CD1c-positive myeloid dendritic cell (primary cell): ENCODE measurements at regions not wholly inside any gene's neighbourhood (a gene's known extent, or its start where the extent isn't known, plus 50 kb on each side); places are given as distances from the start of the nearest gene placed in this dataset.
"Not testable (repeated sequence)": the region's sequence is repeated elsewhere in the genome, so short reads cannot be mapped to it uniquely, and the experiment has no call there.

ENCODE experiments used
- DNase-seq: peaks from one replicate; pipeline ENCODE4 v3.0.0-alpha.2; 2016; ENCODE audit errors: extremely low spot score

DNA sequence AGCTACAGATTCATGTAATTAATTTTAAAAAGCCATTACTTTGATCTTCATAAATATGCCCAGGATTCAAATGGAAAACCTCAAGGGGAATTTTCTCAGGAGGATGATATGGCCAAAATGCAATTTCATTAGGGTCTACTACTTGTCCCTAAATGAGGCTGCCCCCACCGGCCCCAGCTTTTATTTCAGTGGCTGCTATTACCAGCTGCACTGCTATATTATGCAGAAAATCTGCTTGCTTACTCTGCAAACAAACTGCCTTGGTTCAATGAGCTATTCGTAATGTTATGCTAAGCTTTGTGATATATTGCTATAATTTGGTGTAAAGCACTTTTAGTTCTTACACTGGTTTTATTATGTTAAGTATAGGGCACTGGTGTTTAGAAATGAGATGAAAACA is 137.3 kb upstream of the TMTC4 start:
- no peak for DNase-seq

DNA sequence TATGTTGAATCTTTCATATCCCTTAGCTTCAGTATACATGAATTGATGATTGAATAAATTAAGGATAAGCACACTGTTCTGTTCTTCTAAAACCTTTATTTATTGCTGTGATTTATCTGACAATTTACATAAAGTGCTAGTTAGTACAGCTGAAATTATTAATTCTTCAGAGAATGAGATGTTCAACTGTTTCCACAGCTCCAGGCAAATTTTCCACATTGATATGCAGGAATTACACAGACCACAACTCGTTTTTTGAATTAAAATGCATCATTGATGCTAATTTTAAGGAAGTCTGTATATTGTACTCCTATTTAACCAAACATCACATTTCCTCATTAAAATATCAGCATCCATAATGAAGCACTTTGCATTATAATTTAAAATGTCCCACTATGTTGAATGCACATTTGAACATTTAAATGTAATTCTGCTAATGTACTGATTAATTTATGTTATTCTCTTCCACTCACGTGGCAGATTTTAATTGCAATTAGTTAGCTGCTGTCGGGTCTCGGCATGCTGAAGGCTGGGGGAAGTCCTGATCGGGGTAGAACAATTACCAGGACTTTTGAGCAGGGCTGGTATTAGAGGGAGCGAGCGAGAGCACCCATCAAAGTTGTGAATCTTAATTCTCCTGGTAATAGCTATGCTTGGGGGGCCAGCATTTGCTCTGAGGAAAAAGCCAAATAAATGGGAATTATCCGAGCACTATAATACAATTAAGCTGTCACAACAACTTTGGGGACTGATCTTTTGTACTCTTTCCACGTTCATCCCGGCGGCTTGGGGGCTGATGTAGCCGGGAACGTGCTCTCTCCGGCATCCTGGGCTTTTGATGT is 136.7 kb upstream of the TMTC4 start:
- no peak for DNase-seq

DNA sequence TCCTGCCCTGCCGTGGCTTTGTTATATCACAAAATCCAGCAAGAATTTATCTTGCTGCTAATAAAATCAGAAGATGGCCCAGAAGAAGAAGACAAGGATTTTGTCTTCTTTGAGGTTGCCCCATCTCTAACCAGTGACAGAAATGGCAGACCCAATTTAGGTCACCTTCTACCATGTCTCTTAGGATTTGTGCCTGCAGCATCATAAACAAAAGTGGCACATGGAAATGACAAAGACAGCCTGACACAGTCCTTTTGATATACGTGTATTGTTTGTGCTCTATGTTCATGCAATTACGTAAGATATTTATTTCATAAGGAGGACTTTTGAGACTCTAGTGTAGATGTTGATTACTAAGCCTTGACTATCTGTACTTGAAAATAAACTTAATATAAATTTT is 135.9 kb upstream of the TMTC4 start:
- DNase-seq: no peak

DNA sequence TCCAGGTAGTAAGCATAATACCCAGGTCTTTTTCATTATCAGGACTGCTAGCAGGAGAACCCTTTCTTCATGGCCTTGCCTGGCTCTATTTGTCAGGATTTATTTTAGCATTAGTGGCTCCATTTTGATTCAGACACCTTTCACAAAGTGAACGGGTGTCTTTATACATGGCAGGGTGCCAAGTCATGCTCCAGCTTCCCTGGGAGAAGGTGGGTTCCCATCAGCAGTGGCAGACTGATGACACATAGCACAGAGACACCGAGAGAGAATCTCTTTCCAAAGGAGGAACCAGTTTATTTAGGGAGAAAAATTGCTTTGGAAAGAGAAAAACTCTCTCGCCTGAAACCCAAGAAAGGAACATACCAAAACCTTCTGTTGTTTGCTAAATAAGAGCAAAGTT is 135.3 kb upstream of the TMTC4 start:
- DNase-seq: no peak

DNA sequence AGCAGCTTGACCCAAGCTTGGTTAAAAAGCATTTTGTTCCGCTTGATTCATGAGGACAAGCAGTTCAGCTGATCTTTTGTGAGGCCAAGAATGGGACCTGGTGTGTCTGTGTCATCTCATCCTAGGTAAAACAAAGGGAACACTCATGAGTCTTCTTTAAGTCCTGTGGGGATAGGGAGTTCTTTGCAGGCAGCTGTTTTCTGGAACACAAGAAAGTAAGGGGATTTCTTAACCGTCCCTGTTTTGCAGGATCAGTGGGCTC is 134.5 kb upstream of the TMTC4 start:
- no peak for DNase-seq

DNA sequence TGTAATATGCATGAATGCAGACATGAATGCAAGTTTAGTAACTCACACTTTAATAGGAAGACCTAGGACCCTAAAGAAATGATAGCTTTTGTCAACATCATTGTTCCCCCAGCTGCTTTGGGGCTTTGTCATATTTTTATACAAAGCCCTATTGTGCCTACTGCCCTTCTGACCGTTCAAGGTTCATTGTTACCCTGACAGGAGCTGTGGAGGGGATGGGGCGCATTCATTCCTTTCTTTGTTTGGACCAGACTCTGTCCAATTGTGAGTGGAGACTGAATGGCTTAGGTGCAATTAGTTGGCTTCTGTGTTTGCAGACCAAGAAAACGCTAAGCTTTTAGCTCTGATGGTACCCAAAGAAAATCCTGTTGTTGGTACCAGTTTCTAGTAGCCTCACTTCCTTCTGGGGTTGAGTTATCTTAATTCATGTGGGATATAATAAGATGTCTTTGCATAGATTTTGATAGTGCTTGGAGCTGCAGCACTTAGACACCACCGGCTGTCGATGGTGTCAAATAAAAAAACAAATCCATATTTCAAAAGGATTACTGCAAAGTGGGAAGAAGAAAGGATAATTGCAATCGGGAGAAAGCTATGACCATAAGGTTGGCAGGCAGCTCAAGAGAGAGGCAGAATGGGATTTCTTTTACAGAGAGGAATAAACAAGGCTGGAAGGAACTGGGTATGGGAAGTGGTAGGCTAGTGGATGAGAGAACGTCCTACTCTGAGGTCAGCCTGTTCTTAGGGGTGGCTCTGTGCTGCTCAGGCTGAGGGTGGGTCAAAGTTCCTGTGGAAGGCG is 133.9 kb upstream of the TMTC4 start:
- no peak for DNase-seq

DNA sequence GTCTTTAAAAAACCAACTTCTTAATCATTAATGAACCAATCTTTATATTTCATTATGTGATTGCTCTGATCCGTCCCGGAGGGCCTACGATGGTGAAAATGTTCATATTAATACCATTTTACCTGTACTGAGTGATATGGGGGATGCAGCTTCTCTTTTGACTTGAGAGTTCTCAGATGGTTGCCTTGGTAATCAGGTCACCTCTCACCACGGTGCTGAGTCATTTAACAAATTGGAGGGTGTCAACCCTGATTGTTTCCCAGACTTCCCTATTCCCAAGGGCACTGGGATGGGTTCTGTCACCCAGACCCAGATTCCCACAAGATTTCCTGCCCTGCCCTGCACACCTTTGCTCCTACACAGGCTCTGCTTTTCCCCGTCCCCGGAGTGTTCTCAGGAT is 128.5 kb upstream of the TMTC4 start:
- no peak for DNase-seq

DNA sequence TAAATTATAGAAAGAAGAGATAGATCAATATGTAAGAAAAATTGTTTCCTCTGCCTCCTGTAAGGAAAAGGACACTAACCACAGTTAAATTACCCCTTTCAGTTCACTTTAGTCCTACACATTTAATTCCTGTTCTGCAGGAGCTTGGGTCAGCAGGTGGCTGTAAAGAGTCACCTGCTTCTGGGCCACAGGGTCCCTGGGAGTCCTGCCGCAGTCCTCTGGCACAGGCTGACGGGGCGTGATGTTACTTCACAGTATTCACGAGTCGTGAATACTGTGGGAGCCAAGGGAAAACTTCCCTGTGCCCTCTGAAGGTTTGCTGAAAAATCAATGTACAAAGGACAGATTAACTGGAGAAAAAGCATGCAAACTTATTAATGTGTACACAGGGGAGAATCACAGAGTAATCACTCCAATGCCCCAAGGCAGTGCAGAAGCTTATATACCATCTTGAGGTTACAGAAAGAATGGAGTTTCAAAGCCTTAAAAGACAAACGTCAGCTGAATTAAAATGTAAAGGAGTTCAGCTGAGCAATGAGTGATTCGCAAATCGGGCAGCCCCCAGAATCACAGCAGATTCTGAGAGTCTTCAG is 125.8 kb upstream of the TMTC4 start:
- DNase-seq: no peak

DNA sequence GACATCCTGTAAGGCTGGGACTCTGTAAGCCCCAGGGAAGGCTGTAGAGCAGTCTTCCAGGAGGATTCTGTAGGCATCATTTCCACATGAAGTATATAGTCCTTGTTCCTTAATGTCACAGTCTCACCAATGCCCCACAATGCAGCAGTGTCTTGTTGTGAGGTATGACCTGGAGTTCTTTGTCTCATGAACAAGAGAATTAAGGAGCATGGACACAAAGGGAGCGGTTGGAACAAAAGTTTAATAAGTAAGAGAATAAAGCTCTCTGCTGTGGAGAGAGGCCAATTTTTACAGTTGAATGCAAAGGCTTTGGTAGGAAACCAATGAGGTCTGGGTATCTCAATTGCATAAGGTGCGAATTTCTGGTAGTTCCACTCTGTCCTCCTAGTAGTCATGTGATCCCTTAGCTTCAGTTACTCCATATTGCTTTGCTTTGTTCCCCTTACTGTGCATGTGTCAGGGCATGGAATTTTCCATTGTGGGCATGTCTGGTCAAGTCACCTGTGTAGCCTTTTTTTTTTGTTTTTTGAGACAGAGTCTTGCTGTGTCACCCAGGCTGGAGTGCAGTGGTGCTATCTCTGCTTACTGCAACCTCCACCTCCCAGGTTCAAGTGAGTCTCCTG is 124.3 kb upstream of the TMTC4 start:
- DNase-seq: no peak

DNA sequence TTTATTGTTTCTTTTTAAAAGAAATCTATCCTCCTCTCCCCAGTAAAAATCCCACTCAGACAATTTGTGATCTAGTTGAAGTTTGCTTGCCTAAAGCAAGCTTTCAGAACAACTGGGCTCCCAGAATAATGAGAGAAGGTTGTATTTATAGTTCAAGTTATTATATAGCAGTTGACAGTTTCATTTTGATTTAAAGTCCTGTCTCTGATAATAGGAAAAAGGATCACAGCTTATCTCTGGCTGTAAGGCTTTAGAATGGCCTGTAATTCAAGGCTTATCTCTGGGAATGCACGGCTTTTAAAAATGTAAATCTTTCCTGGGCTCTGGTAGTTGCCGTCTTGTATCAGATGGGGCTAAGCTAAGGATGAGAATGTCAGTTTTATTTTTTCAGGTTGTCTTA is 123.3 kb upstream of the TMTC4 start:
- DNase-seq: no peak

DNA sequence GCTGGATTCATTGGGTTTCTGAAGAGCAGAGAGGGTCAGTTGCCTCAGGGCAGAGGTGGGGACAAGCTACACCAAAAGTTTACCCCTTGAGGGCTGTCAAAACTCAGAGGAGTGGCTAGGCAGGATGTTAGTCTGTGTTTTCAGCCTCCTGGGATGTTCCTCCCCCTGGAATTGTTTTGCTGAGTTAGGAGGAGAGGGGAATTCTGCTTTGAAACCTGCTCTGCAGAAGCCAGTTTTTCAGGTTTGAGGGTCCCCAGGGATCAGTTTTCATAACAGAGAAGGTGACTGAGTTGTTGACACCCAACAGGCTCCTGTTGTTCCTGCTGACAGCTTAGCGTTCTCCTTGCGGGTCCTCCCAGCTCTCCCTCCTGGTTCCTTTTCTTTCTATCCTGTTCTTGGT is 121.9 kb upstream of the TMTC4 start:
- no peak for DNase-seq

DNA sequence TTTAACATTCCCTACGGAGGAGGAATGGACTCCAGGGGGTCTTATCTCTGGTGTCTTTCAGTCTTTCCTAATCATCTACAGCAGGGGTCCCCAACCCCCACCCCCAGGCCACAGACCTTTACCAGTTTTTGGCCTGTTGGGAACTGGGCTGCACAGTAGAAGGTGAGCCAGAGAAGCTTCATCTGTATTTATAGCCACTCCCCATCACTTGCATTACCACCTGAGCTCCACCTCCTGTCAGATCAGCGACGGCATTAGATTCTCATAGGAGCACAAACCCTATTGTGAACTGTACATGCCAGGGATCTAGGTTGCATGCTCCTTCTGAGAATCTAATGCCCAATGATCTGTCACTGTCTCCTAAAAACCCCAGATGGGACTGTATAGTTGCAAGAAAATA is 120.0 kb upstream of the TMTC4 start:
- no peak for DNase-seq

DNA sequence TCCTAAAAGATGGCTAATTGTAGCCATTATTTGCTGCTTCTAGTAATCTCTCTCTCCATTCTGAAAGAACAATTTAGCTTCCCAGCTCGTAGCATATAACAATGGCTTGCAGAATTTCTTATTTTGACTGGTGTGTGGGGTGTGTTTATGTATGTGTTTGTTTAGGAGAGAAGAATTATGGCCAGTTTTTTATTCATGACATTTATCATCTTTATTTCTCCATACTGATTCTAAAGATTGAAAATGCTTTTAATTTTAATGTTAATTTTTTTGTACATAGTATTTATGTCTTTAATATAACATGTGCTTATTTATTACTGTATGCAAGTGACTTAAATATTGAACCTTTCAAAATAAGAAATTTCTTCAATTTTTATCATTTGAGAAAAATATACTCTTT is 115.8 kb upstream of the TMTC4 start:
- DNase-seq: no peak

DNA sequence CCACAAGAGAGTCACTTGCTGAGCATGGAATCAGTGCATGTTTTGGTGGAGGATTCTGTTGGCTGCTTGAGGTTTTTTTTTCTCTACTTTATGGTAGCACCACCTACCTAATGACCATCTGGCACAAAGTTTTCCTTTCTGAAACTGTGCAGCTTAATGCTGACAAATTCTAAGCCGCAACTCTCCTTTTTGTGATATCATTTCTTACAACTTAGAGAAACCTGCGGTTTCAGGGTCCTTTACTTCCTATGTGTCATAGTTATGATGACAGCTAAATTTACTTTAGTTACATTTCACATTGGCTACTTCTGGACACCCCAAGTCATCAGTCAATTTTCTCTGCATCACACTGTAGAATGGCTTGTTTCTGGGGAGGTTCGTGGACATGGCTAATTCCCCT is 115.4 kb upstream of the TMTC4 start:
- DNase-seq: no peak

DNA sequence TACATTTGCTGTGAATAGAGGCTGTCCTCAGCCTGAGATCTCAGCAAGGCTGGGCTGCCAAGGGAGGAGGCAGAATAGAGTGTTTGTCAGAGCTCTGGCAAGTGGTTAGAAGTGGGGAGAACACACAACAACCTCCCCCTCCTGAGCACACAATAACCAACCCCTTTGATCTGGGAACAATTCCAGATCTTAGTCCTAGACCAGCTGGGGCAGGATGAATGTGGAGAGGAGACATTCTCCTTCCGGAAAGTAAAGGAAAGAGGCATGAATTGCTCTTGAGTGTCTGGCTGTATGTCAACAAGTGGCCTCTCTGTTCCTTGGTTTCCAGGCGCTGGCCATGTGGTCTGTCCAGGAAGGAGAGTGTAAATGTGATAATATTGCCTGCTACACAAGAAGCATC is 114.9 kb upstream of the TMTC4 start:
- no peak for DNase-seq

DNA sequence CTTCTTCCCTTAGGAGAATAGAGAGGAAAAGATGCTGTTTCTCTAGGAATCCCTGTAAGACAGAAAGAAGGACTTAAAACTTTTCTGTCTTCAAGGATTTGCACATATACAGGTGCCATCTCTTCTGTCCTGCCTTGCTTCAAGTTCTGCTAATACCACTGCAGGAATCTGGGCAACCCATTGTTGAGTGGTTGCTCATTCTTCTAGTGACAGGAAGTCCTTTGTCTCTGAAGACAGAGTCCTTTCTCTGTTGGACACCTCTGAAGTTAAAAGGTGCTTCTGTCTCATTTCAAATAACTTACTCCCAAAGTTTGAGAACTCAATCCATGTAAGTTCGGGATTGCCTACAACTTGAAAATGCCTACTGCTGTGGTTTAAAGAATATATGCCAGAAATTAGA is 114.4 kb upstream of the TMTC4 start:
- DNase-seq: no peak

DNA sequence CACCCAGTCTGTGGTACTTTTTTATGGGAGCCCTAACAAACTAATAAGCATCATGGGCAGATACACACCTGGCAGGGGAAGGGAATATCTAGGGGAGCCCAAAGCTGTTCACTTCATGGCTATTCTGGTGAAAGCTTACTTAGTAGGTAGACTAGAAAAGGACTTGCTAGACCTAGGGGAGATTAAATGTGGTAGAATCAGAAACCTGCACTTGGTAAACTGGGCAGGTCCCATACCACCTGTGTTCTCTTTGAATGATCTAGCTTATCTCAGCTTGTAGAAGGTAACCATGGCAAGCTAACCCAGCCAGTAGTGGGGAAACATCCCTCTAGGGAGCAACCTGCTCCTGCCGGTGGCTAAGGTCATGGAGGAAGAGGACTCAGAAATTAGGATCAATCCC is 113.9 kb upstream of the TMTC4 start:
- no peak for DNase-seq

DNA sequence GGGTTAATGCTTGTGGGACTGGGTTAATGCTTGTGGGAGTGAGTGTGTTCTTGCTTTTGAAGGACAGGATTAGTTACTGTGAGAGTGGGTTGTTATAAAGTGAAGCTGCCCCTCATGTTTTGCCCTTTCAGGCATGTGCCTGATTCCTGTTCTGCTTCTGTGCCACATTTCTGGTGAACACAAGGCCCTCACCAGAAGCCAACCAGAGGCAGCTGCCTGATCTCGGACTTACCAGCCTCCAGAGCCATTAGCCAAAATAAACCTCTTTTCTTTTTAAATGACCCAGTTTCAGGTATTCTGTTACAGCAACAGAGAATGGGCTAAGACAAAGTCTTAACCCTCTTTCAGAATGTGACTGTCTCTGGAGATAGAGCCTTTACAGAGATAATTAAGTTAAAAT is 113.3 kb upstream of the TMTC4 start:
- no peak for DNase-seq

DNA sequence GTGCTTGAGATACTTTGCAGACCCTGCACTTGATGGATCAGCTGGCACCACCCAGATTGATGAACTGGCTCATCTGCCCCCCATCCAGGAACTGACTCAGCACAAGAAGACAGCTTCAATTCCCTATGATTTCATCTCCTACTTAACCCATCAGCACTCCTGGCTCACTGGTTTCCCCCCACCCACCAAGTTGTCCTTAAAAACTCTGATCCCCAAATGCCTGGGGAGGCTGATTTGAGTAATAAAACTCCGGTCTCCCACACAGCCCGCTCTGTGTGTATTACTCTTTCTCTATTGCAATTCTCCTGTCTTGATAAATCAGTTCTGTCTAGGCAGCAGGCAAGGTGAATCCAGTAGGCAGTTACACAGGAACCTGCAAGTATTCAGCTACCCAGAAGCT is 102.1 kb upstream of the TMTC4 start:
- not testable (repeated sequence) for DNase-seq

DNA sequence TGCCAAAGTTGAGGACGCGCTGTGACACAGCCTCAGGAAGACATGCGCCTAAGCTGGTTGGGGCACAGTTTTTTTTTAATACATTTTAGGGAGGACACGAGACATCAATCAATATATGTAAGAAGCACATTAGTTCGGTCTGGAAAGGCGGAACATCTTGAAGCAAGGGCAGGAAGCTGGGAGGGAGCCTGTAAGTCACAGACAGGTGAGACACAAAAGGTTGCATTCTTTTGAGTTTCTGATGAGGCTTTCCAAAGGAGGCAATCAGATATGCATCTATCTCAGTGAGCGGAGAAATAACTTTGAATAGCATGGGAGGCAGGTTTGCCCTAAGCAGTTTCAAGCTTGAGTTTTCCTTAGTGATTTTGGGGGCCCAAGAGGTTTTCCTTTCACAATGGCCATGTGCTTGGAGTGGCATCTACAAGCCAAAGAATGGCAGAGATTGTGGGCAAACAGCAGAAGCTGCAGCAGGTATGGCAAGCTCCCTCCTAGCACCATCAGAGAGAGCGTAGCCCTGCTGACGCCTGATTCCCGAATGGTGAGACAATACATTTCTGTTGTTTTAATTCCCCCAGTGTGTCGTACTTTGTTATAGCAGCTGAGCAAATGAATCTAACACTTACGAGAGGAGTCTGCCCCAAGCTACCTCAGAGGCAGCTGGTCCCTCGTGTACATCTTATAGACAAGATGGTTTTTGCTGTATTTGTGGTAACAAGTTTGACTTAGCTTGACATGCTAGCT is 99.5 kb upstream of the TMTC4 start:
- DNase-seq: no peak

DNA sequence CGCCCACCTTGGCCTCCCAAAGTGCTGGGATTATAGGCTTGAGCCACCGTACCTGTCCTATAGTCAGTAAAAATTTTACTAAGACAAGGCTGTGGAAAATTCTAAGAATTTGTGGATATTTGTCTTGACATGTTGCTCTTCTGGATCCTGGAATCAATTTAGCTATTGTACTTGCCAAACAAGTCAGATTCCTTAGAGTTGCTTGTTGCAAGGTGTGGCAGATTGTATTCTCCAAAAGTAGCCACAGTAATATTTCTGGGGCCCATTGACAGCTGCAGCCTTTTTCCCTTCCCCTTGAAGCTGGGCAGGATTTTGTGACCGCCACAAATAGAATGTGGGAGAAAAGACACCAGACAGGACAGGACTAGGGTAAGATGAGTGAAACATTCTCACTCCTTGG is 98.8 kb upstream of the TMTC4 start:
- DNase-seq: no peak

DNA sequence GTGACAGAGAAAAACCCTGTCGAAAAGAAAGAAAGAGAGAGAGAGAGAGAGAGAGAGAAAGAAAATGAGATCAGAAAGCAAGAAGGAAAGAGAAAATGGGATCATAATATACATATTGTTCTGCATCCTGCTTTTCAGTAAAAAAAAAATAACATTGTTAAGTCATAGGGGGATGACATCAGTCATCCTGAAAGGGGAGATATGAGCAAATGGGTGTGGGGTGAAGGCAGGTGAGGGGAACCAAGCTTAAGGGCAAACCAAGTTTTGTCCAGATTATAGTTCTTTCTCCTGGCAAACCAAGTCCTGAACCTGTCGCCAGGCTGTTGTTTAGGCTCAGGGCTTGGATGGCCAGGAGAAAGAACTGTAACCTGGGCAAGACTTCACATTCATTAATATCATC is 92.6 kb upstream of the TMTC4 start:
- DNase-seq: no peak
